ENCODE measurements at regions not wholly inside any gene's neighbourhood (a gene's known extent, or its start where the extent isn't known, plus 50 kb on each side); places are given as distances from the start of the nearest gene placed in this dataset.

GRCh38 chr5:4212071-4212739 is 616.6 kb downstream of the IRX1 start:
- WGBS, 2 donors, result 90 to 94% methylated on average over 9 of the region's 9 CpGs

GRCh38 chr5:4212981-4213819 is 617.6 kb downstream of the IRX1 start:
- H3K27ac ChIP-seq (ENCODE audit: low read depth in 1 of 2, low read length in 2 of 2), result no peak overlapping the region
- H3K27me3 ChIP-seq (ENCODE audit: control insufficient read depth in 1 of 2, insufficient read depth in 2 of 2, low read length in 1 of 2), result no peaks in the 10 kb centered on the region
- H3K9me3 ChIP-seq (ENCODE audit: control insufficient read depth, low read length), result no peaks in the 10 kb centered on the region
- DNase-seq, result no peak
- no peaks in the 10 kb centered on the region for H3K4me1 ChIP-seq (ENCODE audit: control insufficient read depth in 1 of 2, insufficient read depth in 2 of 2, low read length in 2 of 2)
- no peaks in the 10 kb centered on the region for H3K36me3 ChIP-seq (ENCODE audit: control insufficient read depth in 1 of 2, insufficient read depth in 2 of 2, low read length in 1 of 2)
- 60 to 70% methylated on average over 9 of the region's 9 CpGs for WGBS, 2 donors
- intact Hi-C loops (cut with DNase I), result no loop called here
- no peak overlapping the region for H3K4me3 ChIP-seq (ENCODE audit: low read length in 2 of 2)
- ATAC-seq (ENCODE audit: low FRiP score), result no peak

More at GRCh38 chr5:4212071-4212739, 616.6 kb downstream of the IRX1 start:
- no peak for DNase-seq
- no peak for ATAC-seq (ENCODE audit: low FRiP score)
- Histone ChIP-seq H3K4me3 (ENCODE audit: low read length in 2 of 2) (no peak overlapping the region), H3K9me3 (ENCODE audit: control insufficient read depth, low read length) (no peaks in the 10 kb centered on the region), H3K27me3 (ENCODE audit: control insufficient read depth in 1 of 2, insufficient read depth in 2 of 2, low read length in 1 of 2) (no peaks in the 10 kb centered on the region), H3K27ac (ENCODE audit: low read depth in 1 of 2, low read length in 2 of 2) (no peak overlapping the region), H3K36me3 (ENCODE audit: control insufficient read depth in 1 of 2, insufficient read depth in 2 of 2, low read length in 1 of 2) (no peaks in the 10 kb centered on the region), H3K4me1 (ENCODE audit: control insufficient read depth in 1 of 2, insufficient read depth in 2 of 2, low read length in 2 of 2) (no peaks in the 10 kb centered on the region)
- intact Hi-C loops (cut with DNase I), result no loop called here

DNA sequence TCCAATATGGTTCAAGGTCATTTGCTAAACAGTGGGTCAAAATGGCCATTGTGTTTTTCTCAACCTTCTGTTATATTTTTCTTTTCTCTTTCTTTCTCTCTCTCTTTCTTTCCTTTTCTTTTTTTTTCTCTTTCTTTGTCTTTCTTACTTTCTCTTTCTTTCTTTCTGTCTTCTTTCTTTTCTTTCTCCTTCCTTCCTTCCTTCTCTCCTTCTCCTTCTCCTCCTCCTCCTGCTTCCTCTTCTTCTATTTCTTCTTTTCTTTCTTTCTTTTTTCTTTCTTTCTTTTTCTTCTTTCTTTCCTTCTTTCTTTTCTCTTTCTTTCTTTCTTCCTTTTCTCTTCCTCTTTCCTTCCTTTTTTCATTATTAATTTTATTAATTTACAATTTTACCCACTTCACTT is 619.5 kb downstream of the IRX1 start:
- no peaks in the 10 kb centered on the region for H3K36me3 ChIP-seq (ENCODE audit: control insufficient read depth in 1 of 2, insufficient read depth in 2 of 2, low read length in 1 of 2)
- intact Hi-C loops (cut with DNase I), result no loop called here
- no peaks in the 10 kb centered on the region for H3K27me3 ChIP-seq (ENCODE audit: control insufficient read depth in 1 of 2, insufficient read depth in 2 of 2, low read length in 1 of 2)
- H3K9me3 ChIP-seq (ENCODE audit: control insufficient read depth, low read length), result no peaks in the 10 kb centered on the region
- no peak overlapping the region for H3K4me3 ChIP-seq (ENCODE audit: low read length in 2 of 2)
- no peak for ATAC-seq (ENCODE audit: low FRiP score)
- no peak overlapping the region for H3K27ac ChIP-seq (ENCODE audit: low read depth in 1 of 2, low read length in 2 of 2)
- no peak for DNase-seq
- H3K4me1 ChIP-seq (ENCODE audit: control insufficient read depth in 1 of 2, insufficient read depth in 2 of 2, low read length in 2 of 2), result no peaks in the 10 kb centered on the region

GRCh38 chr5:4216142-4216541 is 620.5 kb downstream of the IRX1 start:
- DNase-seq (no peak), ATAC-seq (ENCODE audit: low FRiP score) (no peak)
- H3K9me3 ChIP-seq (ENCODE audit: control insufficient read depth, low read length), result no peaks in the 10 kb centered on the region
- 86% methylated on average over 3 of the region's 3 CpGs for whole genome bisulfite sequencing, 2 donors
- no peak overlapping the region for H3K27ac ChIP-seq (ENCODE audit: low read depth in 1 of 2, low read length in 2 of 2)
- no peak overlapping the region for H3K4me3 ChIP-seq (ENCODE audit: low read length in 2 of 2)
- H3K27me3 ChIP-seq (ENCODE audit: control insufficient read depth in 1 of 2, insufficient read depth in 2 of 2, low read length in 1 of 2), result no peaks in the 10 kb centered on the region
- H3K4me1 ChIP-seq (ENCODE audit: control insufficient read depth in 1 of 2, insufficient read depth in 2 of 2, low read length in 2 of 2), result no peaks in the 10 kb centered on the region
- intact Hi-C loops (cut with DNase I), result no loop called here
- H3K36me3 ChIP-seq (ENCODE audit: control insufficient read depth in 1 of 2, insufficient read depth in 2 of 2, low read length in 1 of 2), result no peaks in the 10 kb centered on the region

GRCh38 chr5:4220016-4220415 is 624.4 kb downstream of the IRX1 start:
- Histone ChIP-seq H3K4me3 (ENCODE audit: low read length in 2 of 2) (no peak overlapping the region), H3K27me3 (ENCODE audit: control insufficient read depth in 1 of 2, insufficient read depth in 2 of 2, low read length in 1 of 2) (no peaks in the 10 kb centered on the region), H3K9me3 (ENCODE audit: control insufficient read depth, low read length) (no peaks in the 10 kb centered on the region), H3K4me1 (ENCODE audit: control insufficient read depth in 1 of 2, insufficient read depth in 2 of 2, low read length in 2 of 2) (no peaks in the 10 kb centered on the region), H3K36me3 (ENCODE audit: control insufficient read depth in 1 of 2, insufficient read depth in 2 of 2, low read length in 1 of 2) (no peaks in the 10 kb centered on the region), H3K27ac (ENCODE audit: low read depth in 1 of 2, low read length in 2 of 2) (no peak overlapping the region)
- DNase-seq, result no peak
- ATAC-seq (ENCODE audit: low FRiP score), result no peak
- intact Hi-C loops (cut with DNase I), result no loop called here
- WGBS, 2 donors, result 84 to 94% methylated on average over 7 of the region's 7 CpGs

DNA sequence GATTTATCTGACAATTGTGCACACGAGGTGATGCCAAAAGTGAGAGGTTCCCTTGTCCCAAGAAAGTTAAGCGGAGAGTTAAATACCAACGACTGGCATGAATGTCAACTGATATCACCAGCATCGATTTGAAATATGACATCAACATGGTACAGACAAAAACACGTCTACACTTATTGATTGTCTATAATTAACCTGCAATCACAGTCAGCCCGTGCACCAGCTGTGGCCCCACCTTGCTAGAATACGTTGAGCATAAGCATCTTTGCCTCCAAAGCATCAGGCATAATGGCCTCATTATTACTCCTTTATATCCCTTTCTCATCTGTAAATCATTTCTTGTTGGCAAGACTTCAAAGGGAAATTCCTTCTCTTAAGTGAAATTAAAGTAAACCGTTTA is 625.4 kb downstream of the IRX1 start:
- Histone ChIP-seq H3K27ac (ENCODE audit: low read depth in 1 of 2, low read length in 2 of 2) (no peak overlapping the region), H3K4me3 (ENCODE audit: low read length in 2 of 2) (no peak overlapping the region), H3K36me3 (ENCODE audit: control insufficient read depth in 1 of 2, insufficient read depth in 2 of 2, low read length in 1 of 2) (no peaks in the 10 kb centered on the region), H3K9me3 (ENCODE audit: control insufficient read depth, low read length) (no peaks in the 10 kb centered on the region), H3K4me1 (ENCODE audit: control insufficient read depth in 1 of 2, insufficient read depth in 2 of 2, low read length in 2 of 2) (no peaks in the 10 kb centered on the region), H3K27me3 (ENCODE audit: control insufficient read depth in 1 of 2, insufficient read depth in 2 of 2, low read length in 1 of 2) (no peaks in the 10 kb centered on the region)
- DNase-seq (no peak), ATAC-seq (ENCODE audit: low FRiP score) (no peak)
- intact Hi-C loops (cut with DNase I), result no loop called here
- 71% methylated on average over 8 of the region's 8 CpGs for WGBS, 2 donors

GRCh38 chr5:4222147-4222546 is 626.5 kb downstream of the IRX1 start:
- ATAC-seq (ENCODE audit: low FRiP score) (no peak), DNase-seq (no peak)
- Histone ChIP-seq H3K4me1 (ENCODE audit: control insufficient read depth in 1 of 2, insufficient read depth in 2 of 2, low read length in 2 of 2) (no peaks in the 10 kb centered on the region), H3K27me3 (ENCODE audit: control insufficient read depth in 1 of 2, insufficient read depth in 2 of 2, low read length in 1 of 2) (no peaks in the 10 kb centered on the region), H3K27ac (ENCODE audit: low read depth in 1 of 2, low read length in 2 of 2) (no peak overlapping the region), H3K4me3 (ENCODE audit: low read length in 2 of 2) (no peak overlapping the region), H3K9me3 (ENCODE audit: control insufficient read depth, low read length) (no peaks in the 10 kb centered on the region), H3K36me3 (ENCODE audit: control insufficient read depth in 1 of 2, insufficient read depth in 2 of 2, low read length in 1 of 2) (no peaks in the 10 kb centered on the region)
- intact Hi-C loops (cut with DNase I), result no loop called here
- 80 to 88% methylated on average over 6 of the region's 6 CpGs for WGBS, 2 donors

DNA sequence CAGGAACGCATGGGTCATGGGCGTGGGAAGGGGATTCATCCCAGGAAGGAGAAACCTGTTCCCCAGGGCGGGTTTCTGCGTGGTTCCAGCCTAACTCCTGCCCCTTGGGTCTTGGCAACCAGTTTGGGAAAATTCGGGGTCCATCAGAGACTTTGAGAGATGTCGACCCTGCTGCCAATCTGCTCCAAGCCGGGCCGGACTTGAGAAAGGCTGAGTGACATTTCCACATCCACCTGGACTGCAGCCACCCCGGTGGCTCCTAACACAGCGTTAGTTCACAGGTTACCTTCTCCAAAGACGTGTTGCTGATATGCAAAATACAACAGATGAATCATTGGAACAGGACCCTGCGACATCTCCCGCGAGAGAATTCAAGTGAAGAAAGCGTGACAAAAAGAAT is 627.2 kb downstream of the IRX1 start:
- Histone ChIP-seq H3K4me1 (ENCODE audit: control insufficient read depth in 1 of 2, insufficient read depth in 2 of 2, low read length in 2 of 2) (no peaks in the 10 kb centered on the region), H3K27me3 (ENCODE audit: control insufficient read depth in 1 of 2, insufficient read depth in 2 of 2, low read length in 1 of 2) (no peaks in the 10 kb centered on the region), H3K4me3 (ENCODE audit: low read length in 2 of 2) (no peak overlapping the region), H3K9me3 (ENCODE audit: control insufficient read depth, low read length) (no peaks in the 10 kb centered on the region), H3K27ac (ENCODE audit: low read depth in 1 of 2, low read length in 2 of 2) (no peak overlapping the region), H3K36me3 (ENCODE audit: control insufficient read depth in 1 of 2, insufficient read depth in 2 of 2, low read length in 1 of 2) (no peaks in the 10 kb centered on the region)
- ATAC-seq (ENCODE audit: low FRiP score), result no peak
- WGBS, 2 donors, result 91% methylated on average over 15 of the region's 15 CpGs
- no peak for DNase-seq
- intact Hi-C loops (cut with DNase I), result no loop called here

DNA sequence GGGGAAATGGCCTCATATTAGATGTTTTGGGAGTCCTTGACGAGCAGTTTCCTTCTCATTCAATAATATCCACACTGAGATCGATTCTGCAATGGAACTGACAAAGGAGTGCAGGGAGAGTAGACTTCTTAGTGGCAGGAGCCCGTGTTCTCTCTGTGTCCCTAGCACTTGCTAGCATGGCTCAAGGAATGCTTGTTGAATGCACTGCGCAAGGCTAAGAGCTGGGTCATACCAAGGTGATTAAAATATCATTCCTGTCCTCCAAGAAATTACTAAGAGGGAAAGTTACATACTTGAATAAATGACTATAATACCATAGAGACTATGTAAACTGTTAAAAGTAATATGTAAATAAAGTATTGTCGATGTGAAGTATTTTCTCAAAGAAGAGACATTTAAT is 630.1 kb downstream of the IRX1 start:
- Histone ChIP-seq H3K9me3 (ENCODE audit: control insufficient read depth, low read length) (no peaks in the 10 kb centered on the region), H3K4me3 (ENCODE audit: low read length in 2 of 2) (no peak overlapping the region), H3K36me3 (ENCODE audit: control insufficient read depth in 1 of 2, insufficient read depth in 2 of 2, low read length in 1 of 2) (no peaks in the 10 kb centered on the region), H3K27ac (ENCODE audit: low read depth in 1 of 2, low read length in 2 of 2) (no peak overlapping the region), H3K27me3 (ENCODE audit: control insufficient read depth in 1 of 2, insufficient read depth in 2 of 2, low read length in 1 of 2) (no peaks in the 10 kb centered on the region), H3K4me1 (ENCODE audit: control insufficient read depth in 1 of 2, insufficient read depth in 2 of 2, low read length in 2 of 2) (no peaks in the 10 kb centered on the region)
- intact Hi-C loops (cut with DNase I), result no loop called here
- 72 to 82% methylated on average over 5 of the region's 5 CpGs for WGBS, 2 donors
- DNase-seq (no peak), ATAC-seq (ENCODE audit: low FRiP score) (no peak)
